HCT116 (cell line): ENCODE measurements at regions not wholly inside any gene's neighbourhood (a gene's known extent, or its start where the extent isn't known, plus 50 kb on each side); places are given as distances from the start of the nearest gene placed in this dataset.

Experiments used
- POLR2A ChIP-seq: IDR thresholded peaks from 2 replicates; pipeline ENCODE4 v1.7.0; 2011; ENCODE audit warnings: borderline replicate concordance; ENCODE audit not compliant: insufficient read depth, insufficient read length; ENCODE audit errors: extremely low read depth
- POLR2AphosphoS5 ChIP-seq: IDR thresholded peaks from 2 replicates; pipeline ENCODE4 v1.6.1; 2011; ENCODE audit warnings: mild to moderate bottlenecking, low read depth, low read length, moderate library complexity
- SRF ChIP-seq: IDR thresholded peaks from 2 replicates; pipeline ENCODE4 v1.6.1; 2012; ENCODE audit warnings: low read depth
- TF ChIP-seq, protein P1 (sequence below), 3 experiments: fragments of 200-600 bp in 1 of 3; sonication (generic) in 1 of 3; IDR thresholded peaks in 2 of 3; conservative IDR thresholded peaks in 1 of 3; 2 replicates each; pipeline ENCODE4 v1.5.1; 2012 to 2017; ENCODE audit warnings: low read depth in 2 of 3, low read length in 2 of 3, antibody characterized with exemption in 1 of 3, borderline replicate concordance in 1 of 3, control low read depth in 1 of 3, mild to moderate bottlenecking in 1 of 3, mixed read lengths in 1 of 3, mixed run types in 1 of 3, moderate library complexity in 1 of 3; ENCODE audit not compliant: insufficient read depth in 1 of 3
- TF ChIP-seq, protein P2 (sequence below): IDR thresholded peaks from 2 replicates; pipeline ENCODE4 v1.6.1; 2012

DNA sequence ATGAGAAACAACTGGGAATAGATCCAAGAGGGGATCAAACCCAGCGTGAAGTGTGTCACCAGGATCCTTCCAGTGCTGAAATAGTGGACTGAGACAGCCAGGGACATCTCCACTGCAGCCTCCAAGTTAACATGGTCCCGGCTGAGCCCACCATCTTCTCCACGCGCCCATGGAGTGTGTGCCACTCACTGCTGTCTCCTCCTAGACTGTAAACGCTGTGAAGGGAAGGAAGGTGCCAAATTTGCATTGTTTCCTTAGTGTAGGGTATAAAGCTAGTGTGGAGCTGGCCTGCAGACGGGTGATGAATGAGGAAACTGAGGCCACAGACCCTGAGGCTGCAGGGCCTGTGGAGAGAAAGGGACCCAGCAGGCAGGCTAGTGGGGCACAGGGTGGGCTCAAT, 183.6 kb downstream of the FOXD2 start:
- TF ChIP-seq, protein P1, sequence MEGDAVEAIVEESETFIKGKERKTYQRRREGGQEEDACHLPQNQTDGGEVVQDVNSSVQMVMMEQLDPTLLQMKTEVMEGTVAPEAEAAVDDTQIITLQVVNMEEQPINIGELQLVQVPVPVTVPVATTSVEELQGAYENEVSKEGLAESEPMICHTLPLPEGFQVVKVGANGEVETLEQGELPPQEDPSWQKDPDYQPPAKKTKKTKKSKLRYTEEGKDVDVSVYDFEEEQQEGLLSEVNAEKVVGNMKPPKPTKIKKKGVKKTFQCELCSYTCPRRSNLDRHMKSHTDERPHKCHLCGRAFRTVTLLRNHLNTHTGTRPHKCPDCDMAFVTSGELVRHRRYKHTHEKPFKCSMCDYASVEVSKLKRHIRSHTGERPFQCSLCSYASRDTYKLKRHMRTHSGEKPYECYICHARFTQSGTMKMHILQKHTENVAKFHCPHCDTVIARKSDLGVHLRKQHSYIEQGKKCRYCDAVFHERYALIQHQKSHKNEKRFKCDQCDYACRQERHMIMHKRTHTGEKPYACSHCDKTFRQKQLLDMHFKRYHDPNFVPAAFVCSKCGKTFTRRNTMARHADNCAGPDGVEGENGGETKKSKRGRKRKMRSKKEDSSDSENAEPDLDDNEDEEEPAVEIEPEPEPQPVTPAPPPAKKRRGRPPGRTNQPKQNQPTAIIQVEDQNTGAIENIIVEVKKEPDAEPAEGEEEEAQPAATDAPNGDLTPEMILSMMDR (IDR thresholded peaks at IDR 0.05 in 2 of 3, conservative IDR thresholded peaks at IDR 0.05 in 1 of 3; ENCODE audit: borderline replicate concordance in 1 of 3, insufficient read depth in 1 of 3, low read depth in 2 of 3, low read length in 2 of 3): no peak
- TF ChIP-seq POLR2A (no peak), SRF (no peak), POLR2AphosphoS5 (no peak)
- TF ChIP-seq, protein P2, sequence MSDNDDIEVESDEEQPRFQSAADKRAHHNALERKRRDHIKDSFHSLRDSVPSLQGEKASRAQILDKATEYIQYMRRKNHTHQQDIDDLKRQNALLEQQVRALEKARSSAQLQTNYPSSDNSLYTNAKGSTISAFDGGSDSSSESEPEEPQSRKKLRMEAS: no peak
